Suprapubic skin (tissue), 3 donors: ENCODE measurements at regions not wholly inside any gene's neighbourhood (a gene's known extent, or its start where the extent isn't known, plus 50 kb on each side); places are given as distances from the start of the nearest gene placed in this dataset.

ENCODE experiments used
- POLR2A ChIP-seq, 2 donors: fragments of 450-650 bp; IDR thresholded peaks; one replicate each; pipeline ENCODE4 v1.6.1; 2017; ENCODE audit warnings: antibody characterized with exemption in 2 of 2, mild to moderate bottlenecking in 2 of 2, moderate library complexity in 2 of 2
- TF ChIP-seq, protein P1 (sequence below), 2 donors: fragments of 200-600 bp in 1 of 2; fragments of 450-650 bp in 1 of 2; sonication (generic) in 1 of 2; IDR thresholded peaks; one replicate each; pipeline ENCODE4 v1.5.1; 2016 to 2019; ENCODE audit warnings: antibody characterized with exemption in 2 of 2, mild to moderate bottlenecking in 1 of 2, moderate library complexity in 1 of 2

DNA sequence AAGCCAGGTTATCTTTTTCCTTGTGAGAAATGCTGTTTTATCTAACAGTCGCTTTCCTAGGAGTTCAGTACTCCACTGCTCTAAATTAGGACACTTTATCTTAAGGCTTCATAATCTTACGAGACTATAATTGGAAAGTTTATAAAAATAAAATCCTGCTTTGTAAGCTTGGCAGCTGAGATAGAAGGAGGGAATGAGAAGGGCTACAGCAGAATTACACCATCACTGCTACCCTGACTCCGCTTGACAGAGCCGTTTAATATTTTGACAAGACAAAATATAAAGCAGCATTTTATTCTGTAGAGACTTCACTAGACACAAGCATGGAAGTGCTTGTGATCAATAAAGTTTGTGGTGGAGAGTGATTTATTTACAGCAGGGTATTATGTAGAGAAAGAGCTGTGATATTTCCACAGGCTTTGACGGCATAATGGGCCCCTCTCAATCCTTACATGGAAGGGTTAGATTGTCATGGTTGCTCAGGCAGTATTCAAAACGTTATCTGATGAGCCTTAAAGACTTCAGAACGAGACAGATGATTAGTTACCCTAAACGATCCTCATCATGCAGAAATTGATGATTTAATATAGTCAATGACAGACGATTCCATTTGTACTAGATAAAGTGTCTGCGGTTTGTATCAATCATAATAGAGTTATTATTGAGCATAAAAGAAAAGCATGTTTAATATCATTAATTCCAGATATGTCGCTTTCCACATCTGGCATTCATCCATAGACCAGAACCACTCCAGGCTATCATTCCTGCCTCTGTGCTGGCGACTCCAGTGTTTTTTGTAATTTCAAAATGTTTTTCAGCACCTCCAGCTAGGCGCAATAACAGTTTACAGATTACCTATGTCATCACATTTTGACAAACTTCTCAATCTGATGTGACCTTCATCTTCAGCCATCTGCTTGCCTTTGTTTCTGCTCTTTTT lies 242.2 kb downstream of the FIGN start:
- TF ChIP-seq, protein P1, sequence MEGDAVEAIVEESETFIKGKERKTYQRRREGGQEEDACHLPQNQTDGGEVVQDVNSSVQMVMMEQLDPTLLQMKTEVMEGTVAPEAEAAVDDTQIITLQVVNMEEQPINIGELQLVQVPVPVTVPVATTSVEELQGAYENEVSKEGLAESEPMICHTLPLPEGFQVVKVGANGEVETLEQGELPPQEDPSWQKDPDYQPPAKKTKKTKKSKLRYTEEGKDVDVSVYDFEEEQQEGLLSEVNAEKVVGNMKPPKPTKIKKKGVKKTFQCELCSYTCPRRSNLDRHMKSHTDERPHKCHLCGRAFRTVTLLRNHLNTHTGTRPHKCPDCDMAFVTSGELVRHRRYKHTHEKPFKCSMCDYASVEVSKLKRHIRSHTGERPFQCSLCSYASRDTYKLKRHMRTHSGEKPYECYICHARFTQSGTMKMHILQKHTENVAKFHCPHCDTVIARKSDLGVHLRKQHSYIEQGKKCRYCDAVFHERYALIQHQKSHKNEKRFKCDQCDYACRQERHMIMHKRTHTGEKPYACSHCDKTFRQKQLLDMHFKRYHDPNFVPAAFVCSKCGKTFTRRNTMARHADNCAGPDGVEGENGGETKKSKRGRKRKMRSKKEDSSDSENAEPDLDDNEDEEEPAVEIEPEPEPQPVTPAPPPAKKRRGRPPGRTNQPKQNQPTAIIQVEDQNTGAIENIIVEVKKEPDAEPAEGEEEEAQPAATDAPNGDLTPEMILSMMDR (IDR thresholded peaks at IDR 0.05) = no peak
- TF ChIP-seq POLR2A (IDR thresholded peaks at IDR 0.05) = no peak
